C4-2B (cell line): ENCODE measurements at regions not wholly inside any gene's neighbourhood (a gene's known extent, or its start where the extent isn't known, plus 50 kb on each side); places are given as distances from the start of the nearest gene placed in this dataset.

Experiments
- ZFX ChIP-seq: fragments of 450-650 bp; IDR thresholded peaks from 2 replicates; pipeline ENCODE4 v1.6.1; 2017
- TF ChIP-seq, protein P1 (sequence below): fragments of 450-650 bp; conservative IDR thresholded peaks from 2 replicates; pipeline ENCODE4 v1.5.1; 2017; ENCODE audit warnings: mild to moderate bottlenecking

DNA sequence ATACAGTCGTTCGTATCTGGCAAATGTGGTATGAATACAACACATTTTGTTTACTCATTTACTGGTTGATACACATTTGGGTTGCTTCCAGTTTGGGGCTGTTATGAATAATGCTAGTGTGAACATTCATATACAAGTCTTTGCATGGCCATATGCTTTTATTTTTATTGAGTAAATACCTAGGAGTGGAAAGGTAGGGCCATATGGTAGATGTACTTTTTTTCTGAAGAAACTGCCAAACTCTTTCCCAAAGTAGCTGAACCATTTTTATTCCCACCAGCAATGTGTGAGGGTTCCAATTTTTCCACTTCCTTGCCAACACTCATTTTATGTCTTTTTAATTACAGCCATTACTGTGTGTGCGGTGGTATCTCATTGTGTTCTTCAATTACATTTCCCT lies 496.2 kb upstream of the NRXN1 start:
- TF ChIP-seq, protein P1, sequence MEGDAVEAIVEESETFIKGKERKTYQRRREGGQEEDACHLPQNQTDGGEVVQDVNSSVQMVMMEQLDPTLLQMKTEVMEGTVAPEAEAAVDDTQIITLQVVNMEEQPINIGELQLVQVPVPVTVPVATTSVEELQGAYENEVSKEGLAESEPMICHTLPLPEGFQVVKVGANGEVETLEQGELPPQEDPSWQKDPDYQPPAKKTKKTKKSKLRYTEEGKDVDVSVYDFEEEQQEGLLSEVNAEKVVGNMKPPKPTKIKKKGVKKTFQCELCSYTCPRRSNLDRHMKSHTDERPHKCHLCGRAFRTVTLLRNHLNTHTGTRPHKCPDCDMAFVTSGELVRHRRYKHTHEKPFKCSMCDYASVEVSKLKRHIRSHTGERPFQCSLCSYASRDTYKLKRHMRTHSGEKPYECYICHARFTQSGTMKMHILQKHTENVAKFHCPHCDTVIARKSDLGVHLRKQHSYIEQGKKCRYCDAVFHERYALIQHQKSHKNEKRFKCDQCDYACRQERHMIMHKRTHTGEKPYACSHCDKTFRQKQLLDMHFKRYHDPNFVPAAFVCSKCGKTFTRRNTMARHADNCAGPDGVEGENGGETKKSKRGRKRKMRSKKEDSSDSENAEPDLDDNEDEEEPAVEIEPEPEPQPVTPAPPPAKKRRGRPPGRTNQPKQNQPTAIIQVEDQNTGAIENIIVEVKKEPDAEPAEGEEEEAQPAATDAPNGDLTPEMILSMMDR = no peak
- TF ChIP-seq ZFX = no peak
